Ishikawa (cell line): ENCODE measurements at regions not wholly inside any gene's neighbourhood (a gene's known extent, or its start where the extent isn't known, plus 50 kb on each side); places are given as distances from the start of the nearest gene placed in this dataset.

Experiments
- CREB1 ChIP-seq: IDR thresholded peaks from 2 replicates; pipeline ENCODE4 v1.6.1; 2012; ENCODE audit warnings: low read depth
- EGR1 ChIP-seq: IDR thresholded peaks from 2 replicates; pipeline ENCODE4 v1.6.1; 2012
- MAX ChIP-seq: IDR thresholded peaks from 2 replicates; pipeline ENCODE4 v1.6.1; 2012
- NFIC ChIP-seq: IDR thresholded peaks from 2 replicates; pipeline ENCODE4 v1.6.1; 2012
- RAD21 ChIP-seq: IDR thresholded peaks from 2 replicates; pipeline ENCODE4 v1.6.1; 2012; ENCODE audit warnings: low read depth
- REST ChIP-seq: IDR thresholded peaks from 2 replicates; pipeline ENCODE4 v1.6.1; 2012; ENCODE audit warnings: low read depth, mild to moderate bottlenecking
- ZBTB7A ChIP-seq: IDR thresholded peaks from 2 replicates; pipeline ENCODE4 v1.6.1; 2012; ENCODE audit warnings: low read depth

GRCh38 chr22:23437779-23438178, 142.3 kb downstream of the IGLL1 start:
- TF ChIP-seq RAD21 (no peak), NFIC (no peak), EGR1 (no peak), REST (no peak), ZBTB7A (no peak), MAX (no peak), CREB1 (no peak)
